Adrenal gland (tissue), 5 donors: ENCODE measurements at regions not wholly inside any gene's neighbourhood (a gene's known extent, or its start where the extent isn't known, plus 50 kb on each side); places are given as distances from the start of the nearest gene placed in this dataset.

ENCODE experiments used
- POLR2A ChIP-seq, 2 donors: fragments of 450-650 bp; IDR thresholded peaks; one replicate each; pipeline ENCODE4 v1.6.1; 2017; ENCODE audit warnings: antibody characterized with exemption in 2 of 2, mild to moderate bottlenecking in 2 of 2, moderate library complexity in 1 of 2
- TF ChIP-seq, protein P1 (sequence below), 6 experiments: fragments of 450-650 bp in 4 of 6; fragments of 200-600 bp in 2 of 6; sonication (generic) in 1 of 6; IDR thresholded peaks; 1 replicate in 5 of 6; 2 replicates in 1 of 6; pipeline versions ENCODE4 v1.5.1 to v1.8.0; 2016 to 2021; ENCODE audit warnings: antibody characterized with exemption in 6 of 6, mild to moderate bottlenecking in 2 of 6, moderate library complexity in 1 of 6
- donor health status: DM: no; HTN: no; CAD: no.

DNA sequence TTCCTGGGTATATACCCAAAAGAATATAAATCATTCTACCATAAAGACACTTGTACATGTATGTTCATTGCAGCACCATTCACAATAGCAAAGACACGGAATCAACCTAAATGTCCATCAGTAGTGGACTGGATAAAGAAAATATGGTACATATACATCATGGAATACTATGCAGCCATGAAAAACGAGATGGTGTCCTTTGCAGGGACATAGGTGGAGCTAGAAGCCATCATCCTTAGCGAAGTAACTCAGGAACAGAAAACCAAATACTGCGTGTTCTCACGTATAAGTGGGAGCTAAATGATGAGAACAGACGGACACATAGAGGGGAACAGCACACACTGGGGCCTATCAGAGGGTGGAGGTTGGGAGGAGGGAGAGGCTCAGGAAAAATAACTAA, 183.7 kb upstream of the CELF2 start:
- TF ChIP-seq, protein P1, sequence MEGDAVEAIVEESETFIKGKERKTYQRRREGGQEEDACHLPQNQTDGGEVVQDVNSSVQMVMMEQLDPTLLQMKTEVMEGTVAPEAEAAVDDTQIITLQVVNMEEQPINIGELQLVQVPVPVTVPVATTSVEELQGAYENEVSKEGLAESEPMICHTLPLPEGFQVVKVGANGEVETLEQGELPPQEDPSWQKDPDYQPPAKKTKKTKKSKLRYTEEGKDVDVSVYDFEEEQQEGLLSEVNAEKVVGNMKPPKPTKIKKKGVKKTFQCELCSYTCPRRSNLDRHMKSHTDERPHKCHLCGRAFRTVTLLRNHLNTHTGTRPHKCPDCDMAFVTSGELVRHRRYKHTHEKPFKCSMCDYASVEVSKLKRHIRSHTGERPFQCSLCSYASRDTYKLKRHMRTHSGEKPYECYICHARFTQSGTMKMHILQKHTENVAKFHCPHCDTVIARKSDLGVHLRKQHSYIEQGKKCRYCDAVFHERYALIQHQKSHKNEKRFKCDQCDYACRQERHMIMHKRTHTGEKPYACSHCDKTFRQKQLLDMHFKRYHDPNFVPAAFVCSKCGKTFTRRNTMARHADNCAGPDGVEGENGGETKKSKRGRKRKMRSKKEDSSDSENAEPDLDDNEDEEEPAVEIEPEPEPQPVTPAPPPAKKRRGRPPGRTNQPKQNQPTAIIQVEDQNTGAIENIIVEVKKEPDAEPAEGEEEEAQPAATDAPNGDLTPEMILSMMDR (IDR thresholded peaks at IDR 0.05): no peak
- TF ChIP-seq POLR2A (IDR thresholded peaks at IDR 0.05): no peak
